Tibial artery (tissue), 4 donors: ENCODE measurements at regions not wholly inside any gene's neighbourhood (a gene's known extent, or its start where the extent isn't known, plus 50 kb on each side); places are given as distances from the start of the nearest gene placed in this dataset.

Experiments
- DNase-seq, 2 donors: peaks; one replicate each; pipeline ENCODE4 v3.0.0-alpha.2; 2019
- H3K27ac ChIP-seq, 2 donors: fragments of 200-600 bp; sonication (generic) in 1 of 2; 1 replicate in 1 of 2; 2 replicates in 1 of 2; pipeline ENCODE4 v1.5.1; 2018 to 2019; ENCODE audit warnings: mild to moderate bottlenecking in 1 of 2
- H3K27me3 ChIP-seq, 2 donors: fragments of 200-600 bp; sonication (generic) in 1 of 2; one replicate each; pipeline versions ENCODE4 v1.5.1 to v1.6.0; 2016 to 2019
- H3K36me3 ChIP-seq, 3 donors: fragments of 200-600 bp; sonication (generic) in 2 of 3; one replicate each; pipeline ENCODE4 v1.5.1; 2016 to 2019; ENCODE audit warnings: mild to moderate bottlenecking in 2 of 3
- H3K4me1 ChIP-seq, 4 donors: fragments of 200-600 bp; sonication (generic) in 2 of 4; 1 replicate in 3 of 4; 2 replicates in 1 of 4; pipeline ENCODE4 v1.5.1; 2016 to 2019
- H3K4me3 ChIP-seq, 2 donors: fragments of 200-600 bp; sonication (generic) in 1 of 2; 1 replicate in 1 of 2; 2 replicates in 1 of 2; pipeline ENCODE4 v1.5.1; 2018 to 2019; ENCODE audit warnings: mild to moderate bottlenecking in 2 of 2
- H3K9me3 ChIP-seq, 3 donors: fragments of 200-600 bp; sonication (generic) in 1 of 3; one replicate each; pipeline ENCODE4 v1.5.1; 2016 to 2019
- intact Hi-C: fragments of 100-400 bp; cut with DNase I; formaldehyde crosslinking; loops from one replicate; pipeline ENCODE4 v1.15.0; 2023; ENCODE audit warnings: low total_unique reads
- TF ChIP-seq, protein P1 (sequence below), 2 experiments: fragments of 200-600 bp in 1 of 2; fragments of 450-650 bp in 1 of 2; IDR thresholded peaks; one replicate each; pipeline ENCODE4 v1.5.1; 2017 to 2019; ENCODE audit warnings: antibody characterized with exemption in 2 of 2, mild to moderate bottlenecking in 1 of 2, moderate library complexity in 1 of 2

DNA sequence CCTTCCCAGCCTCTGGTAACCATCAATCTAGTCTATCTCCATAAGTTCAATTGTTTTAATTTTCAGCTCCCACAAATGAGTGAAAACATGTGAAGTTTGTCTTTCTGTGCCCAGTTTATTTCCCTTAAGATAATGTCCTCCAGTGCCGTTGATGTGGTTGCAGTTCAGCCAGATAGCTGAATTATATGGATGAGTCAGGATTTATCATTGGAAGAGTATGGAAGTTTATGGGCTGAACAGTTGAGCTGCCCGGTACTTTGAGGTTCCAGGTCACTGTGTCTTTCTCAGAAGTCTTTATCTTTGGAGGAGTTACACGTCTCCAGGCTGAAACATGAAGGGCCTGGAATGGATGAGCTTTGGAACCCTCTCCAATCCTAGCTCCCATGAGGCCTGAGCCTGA lies 120.1 kb downstream of the ASCL4 start:
- TF ChIP-seq, protein P1, sequence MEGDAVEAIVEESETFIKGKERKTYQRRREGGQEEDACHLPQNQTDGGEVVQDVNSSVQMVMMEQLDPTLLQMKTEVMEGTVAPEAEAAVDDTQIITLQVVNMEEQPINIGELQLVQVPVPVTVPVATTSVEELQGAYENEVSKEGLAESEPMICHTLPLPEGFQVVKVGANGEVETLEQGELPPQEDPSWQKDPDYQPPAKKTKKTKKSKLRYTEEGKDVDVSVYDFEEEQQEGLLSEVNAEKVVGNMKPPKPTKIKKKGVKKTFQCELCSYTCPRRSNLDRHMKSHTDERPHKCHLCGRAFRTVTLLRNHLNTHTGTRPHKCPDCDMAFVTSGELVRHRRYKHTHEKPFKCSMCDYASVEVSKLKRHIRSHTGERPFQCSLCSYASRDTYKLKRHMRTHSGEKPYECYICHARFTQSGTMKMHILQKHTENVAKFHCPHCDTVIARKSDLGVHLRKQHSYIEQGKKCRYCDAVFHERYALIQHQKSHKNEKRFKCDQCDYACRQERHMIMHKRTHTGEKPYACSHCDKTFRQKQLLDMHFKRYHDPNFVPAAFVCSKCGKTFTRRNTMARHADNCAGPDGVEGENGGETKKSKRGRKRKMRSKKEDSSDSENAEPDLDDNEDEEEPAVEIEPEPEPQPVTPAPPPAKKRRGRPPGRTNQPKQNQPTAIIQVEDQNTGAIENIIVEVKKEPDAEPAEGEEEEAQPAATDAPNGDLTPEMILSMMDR (IDR thresholded peaks at IDR 0.05) = no peak
- peaks cover 0 to 11% of the 10 kb centered on the region in 2 donors for H3K27me3 ChIP-seq
- H3K4me3 ChIP-seq = no peak overlapping the region
- H3K4me1 ChIP-seq = no peaks in the 10 kb centered on the region
- no peak overlapping the region for H3K27ac ChIP-seq
- intact Hi-C loops = no loop called here
- no peaks in the 10 kb centered on the region for H3K9me3 ChIP-seq
- no peaks in the 10 kb centered on the region for H3K36me3 ChIP-seq
- no peak for DNase-seq

DNA sequence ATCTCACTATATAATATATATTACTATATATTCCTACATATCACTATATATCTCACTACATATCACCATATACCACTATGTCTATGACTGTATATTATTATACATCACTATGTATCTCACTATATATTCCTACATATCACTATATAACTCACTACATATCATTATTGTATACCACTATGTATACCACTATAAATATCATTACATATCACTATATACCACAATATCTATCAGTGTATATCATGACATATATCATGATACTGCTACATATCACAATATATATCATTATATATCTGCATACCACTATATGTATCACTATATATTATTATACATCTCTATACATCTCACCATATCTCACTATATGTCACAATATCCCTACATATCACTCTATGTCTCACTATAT lies 121.5 kb downstream of the ASCL4 start:
- no peak overlapping the region for H3K4me3 ChIP-seq
- TF ChIP-seq, protein P1 (IDR thresholded peaks at IDR 0.05) = no peak

DNA sequence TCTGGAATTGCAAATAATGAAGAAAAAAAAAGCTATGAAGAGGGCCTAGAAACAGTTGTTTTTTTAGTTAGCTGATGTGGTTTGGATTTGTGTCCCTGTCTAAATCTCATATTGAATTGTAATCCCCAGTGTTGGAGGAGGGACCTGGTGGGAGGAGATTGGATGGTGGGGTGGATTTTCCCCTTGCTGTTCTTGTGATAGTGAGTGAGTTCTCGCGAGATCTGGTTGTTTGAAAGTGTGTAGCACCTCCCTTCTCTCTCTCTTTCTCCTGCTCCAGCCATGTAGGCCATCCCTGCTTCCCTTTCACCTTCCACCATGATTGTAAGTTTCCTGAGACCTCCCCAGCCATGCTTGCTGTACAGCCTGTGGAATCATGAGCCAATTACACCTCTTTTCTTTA lies 126.1 kb downstream of the ASCL4 start:
- Histone ChIP-seq H3K27me3 (peaks cover 0 to 18% of the 10 kb centered on the region in 2 donors), H3K4me3 (no peak overlapping the region), H3K36me3 (no peaks in the 10 kb centered on the region), H3K27ac (no peak overlapping the region), H3K9me3 (no peaks in the 10 kb centered on the region), H3K4me1 (peaks cover 0 to 8% (median 5%) of the 10 kb centered on the region in 4 donors)
- no peak for DNase-seq
- TF ChIP-seq, protein P1 (IDR thresholded peaks at IDR 0.05) = no peak
- intact Hi-C loops = no loop called here

More for the DNA sequence above, 121.5 kb downstream of the ASCL4 start:
- Histone ChIP-seq H3K4me1 (no peaks in the 10 kb centered on the region), H3K9me3 (no peaks in the 10 kb centered on the region), H3K27me3 (peaks cover 0 to 5% of the 10 kb centered on the region in 2 donors), H3K36me3 (no peaks in the 10 kb centered on the region), H3K27ac (no peak overlapping the region)
- intact Hi-C loops = no loop called here
- DNase-seq = no peak

DNA sequence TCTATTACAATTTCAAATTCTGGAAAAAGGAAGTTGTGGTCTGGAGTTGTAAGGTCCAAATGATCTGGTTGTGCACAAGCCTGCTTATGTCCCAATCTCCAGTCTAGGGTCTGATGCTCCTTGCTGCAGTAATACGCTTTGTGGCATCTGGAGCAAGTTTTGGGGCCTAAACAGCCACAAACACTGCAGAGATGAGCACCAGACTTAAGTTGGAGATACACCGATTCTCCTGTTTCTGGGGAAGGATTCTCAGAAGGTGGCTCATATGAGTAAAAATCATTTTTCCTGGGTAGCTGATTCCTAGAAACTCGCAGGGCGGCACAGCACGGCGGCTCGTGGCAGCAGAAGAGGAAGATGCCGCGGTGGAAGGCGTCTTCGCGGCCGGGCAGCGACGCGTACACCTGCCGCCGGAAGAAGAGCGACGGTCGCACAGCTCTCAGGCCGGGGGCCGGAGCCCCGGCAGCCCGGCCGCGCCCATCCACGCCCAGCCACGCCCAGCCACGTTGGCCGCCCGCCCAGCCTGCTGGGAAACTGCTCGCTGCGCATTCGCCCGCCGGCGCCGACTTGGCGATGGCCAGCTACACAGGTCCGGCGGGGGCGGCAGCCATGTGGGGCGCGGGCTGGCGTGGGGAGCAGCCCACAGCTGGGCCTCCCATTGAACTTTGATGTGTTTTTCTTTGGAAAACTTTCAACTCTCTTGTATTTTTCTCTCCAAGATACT lies 129.0 kb downstream of the ASCL4 start:
- H3K36me3 ChIP-seq = no peaks in the 10 kb centered on the region
- no peak overlapping the region for H3K27ac ChIP-seq
- peaks cover 0 to 8% (median 5%) of the 10 kb centered on the region in 4 donors for H3K4me1 ChIP-seq
- H3K27me3 ChIP-seq = peaks cover 0 to 45% of the 10 kb centered on the region in 2 donors
- H3K4me3 ChIP-seq = peak overlapping the region in 1 of 2 donors; percentile 44
- H3K9me3 ChIP-seq = no peaks in the 10 kb centered on the region
- intact Hi-C loops = no loop called here
- TF ChIP-seq, protein P1 (IDR thresholded peaks at IDR 0.05) = no peak
- no peak for DNase-seq

DNA sequence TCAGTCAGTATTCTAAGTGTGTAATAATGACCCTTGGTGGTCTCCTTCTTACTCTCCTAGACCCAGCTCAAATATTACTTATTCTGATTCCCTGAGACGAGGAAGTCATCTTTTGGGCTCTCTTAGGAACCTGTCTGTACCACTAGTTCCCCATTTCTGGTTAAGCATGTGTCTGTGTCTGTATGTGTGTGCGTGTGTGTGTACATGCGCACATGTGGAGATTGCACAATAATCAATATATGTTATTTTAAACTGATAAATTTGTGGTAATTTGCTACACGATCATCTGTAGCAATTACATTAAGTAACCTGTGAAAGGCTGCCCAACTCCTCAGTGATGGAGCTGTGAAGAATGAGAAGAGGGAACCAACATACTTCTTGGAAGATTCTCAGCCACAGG lies 132.2 kb downstream of the ASCL4 start:
- Histone ChIP-seq H3K27ac (no peak overlapping the region), H3K27me3 (peaks cover 0 to 75% of the 10 kb centered on the region in 2 donors), H3K4me3 (no peak overlapping the region), H3K4me1 (peaks cover 0 to 8% (median 5%) of the 10 kb centered on the region in 4 donors), H3K36me3 (no peaks in the 10 kb centered on the region), H3K9me3 (no peaks in the 10 kb centered on the region)
- no peak for DNase-seq
- TF ChIP-seq, protein P1 (IDR thresholded peaks at IDR 0.05) = no peak
- intact Hi-C loops = no loop called here
